Esophagus (tissue), 2 donors: ENCODE measurements at regions not wholly inside any gene's neighbourhood (a gene's known extent, or its start where the extent isn't known, plus 50 kb on each side); places are given as distances from the start of the nearest gene placed in this dataset.
"Not testable (repeated sequence)": the region's sequence is repeated elsewhere in the genome, so short reads cannot be mapped to it uniquely, and the experiment has no call there.

Experiments used
- H3K27ac ChIP-seq, 2 donors: one replicate each; pipeline ENCODE4 v1.5.1; 2013; ENCODE audit warnings: low read depth in 2 of 2, mild to moderate bottlenecking in 2 of 2, inconsistent platforms in 1 of 2, low read length in 1 of 2, moderate library complexity in 1 of 2
- H3K27me3 ChIP-seq, 2 donors: one replicate each; pipeline ENCODE4 v1.6.1; 2013; ENCODE audit warnings: low read length in 2 of 2, control low read depth in 1 of 2, mild to moderate bottlenecking in 1 of 2; ENCODE audit not compliant: insufficient read depth in 2 of 2, control insufficient read depth in 1 of 2
- H3K36me3 ChIP-seq, 2 donors: one replicate each; pipeline ENCODE4 v1.6.1; 2013; ENCODE audit warnings: low read length in 1 of 2; ENCODE audit not compliant: control insufficient read depth in 2 of 2, insufficient read depth in 2 of 2
- H3K4me1 ChIP-seq, 2 donors: one replicate each; pipeline ENCODE4 v1.6.1; 2013; ENCODE audit warnings: low read length in 1 of 2; ENCODE audit not compliant: control insufficient read depth in 2 of 2, insufficient read depth in 2 of 2
- H3K4me3 ChIP-seq, 2 donors: one replicate each; pipeline ENCODE4 v1.5.1; 2013; ENCODE audit warnings: low read length in 2 of 2, mild to moderate bottlenecking in 2 of 2, low read depth in 1 of 2, moderate library complexity in 1 of 2
- H3K9me3 ChIP-seq, 2 donors: one replicate each; pipeline ENCODE4 v1.6.1; 2013; ENCODE audit warnings: mild to moderate bottlenecking in 2 of 2, low read depth in 1 of 2, low read length in 1 of 2, moderate library complexity in 1 of 2; ENCODE audit not compliant: control insufficient read depth in 2 of 2, insufficient read depth in 1 of 2
- WGBS, 2 donors: extraction: QIAGEN DNeasy Blood & Tissue Kit; methylation state at CpG; one replicate each; pipeline ENCODE4 v1.1.7; 2013; 5-methylcytosine and 5-hydroxymethylcytosine counted together
- donor health status: healthy with polysubstance abuse.
- donor health status: Bipolar disorder and iron deficiency.

DNA sequence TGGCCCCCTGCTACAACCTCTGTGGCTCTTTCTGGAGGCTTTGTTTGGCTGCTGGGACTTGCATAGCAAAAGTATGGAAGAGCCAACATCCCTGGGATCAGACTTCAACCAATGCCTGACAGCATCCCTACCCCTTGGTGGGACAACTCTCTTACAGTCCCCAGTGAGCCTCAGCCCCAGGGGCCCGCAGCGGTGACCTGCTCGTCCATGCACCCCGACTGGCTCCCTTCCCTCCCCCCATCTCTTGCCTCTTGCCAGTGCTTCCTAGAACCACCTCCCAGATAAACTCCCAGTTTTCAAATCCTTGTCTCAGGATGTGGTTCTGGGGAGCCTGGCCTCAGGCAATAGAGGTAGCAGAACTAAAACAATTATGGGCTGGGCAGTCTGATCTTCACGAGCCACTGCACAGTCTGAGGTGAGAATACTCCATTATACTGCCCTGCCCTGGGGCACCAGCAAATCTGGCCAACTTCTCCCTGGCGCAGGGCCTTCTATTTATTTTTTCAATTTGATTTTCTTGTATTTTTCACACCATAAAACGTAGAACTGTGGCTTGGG lies 86.6 kb upstream of the BRD7 start:
- H3K4me3 ChIP-seq, result no peak overlapping the region
- no peaks in the 10 kb centered on the region for H3K27me3 ChIP-seq
- no peaks in the 10 kb centered on the region for H3K9me3 ChIP-seq
- 71 to 72% methylated on average over 7 of the region's 7 CpGs for WGBS, 2 donors
- H3K36me3 ChIP-seq, result no peaks in the 10 kb centered on the region
- no peak overlapping the region for H3K27ac ChIP-seq
- no peaks in the 10 kb centered on the region for H3K4me1 ChIP-seq

DNA sequence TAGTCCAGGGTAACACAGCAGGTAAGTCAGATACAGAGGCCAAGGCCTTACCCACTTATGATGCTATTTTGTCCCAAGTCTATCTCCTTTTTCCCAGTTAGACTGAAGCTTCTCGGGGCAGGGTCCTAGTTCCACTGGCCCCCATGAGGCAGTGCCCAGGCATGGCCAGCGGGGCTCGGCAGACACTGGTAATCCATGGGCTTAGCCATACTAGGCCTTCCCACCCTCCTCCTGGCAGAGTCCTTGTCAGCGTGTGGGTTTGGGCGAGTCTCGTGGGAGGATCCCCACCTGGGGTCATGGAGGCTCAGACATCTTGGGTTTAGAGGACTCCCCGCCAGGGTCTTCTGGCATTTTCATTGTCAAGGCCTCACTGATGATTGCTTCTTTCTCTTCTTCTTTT lies 84.7 kb upstream of the BRD7 start:
- Histone ChIP-seq H3K4me3 (no peak overlapping the region), H3K27me3 (no peaks in the 10 kb centered on the region), H3K9me3 (no peaks in the 10 kb centered on the region), H3K36me3 (no peaks in the 10 kb centered on the region), H3K4me1 (no peaks in the 10 kb centered on the region), H3K27ac (no peak overlapping the region)
- WGBS, 2 donors, result 94 to 97% methylated on average over 7 of the region's 7 CpGs

DNA sequence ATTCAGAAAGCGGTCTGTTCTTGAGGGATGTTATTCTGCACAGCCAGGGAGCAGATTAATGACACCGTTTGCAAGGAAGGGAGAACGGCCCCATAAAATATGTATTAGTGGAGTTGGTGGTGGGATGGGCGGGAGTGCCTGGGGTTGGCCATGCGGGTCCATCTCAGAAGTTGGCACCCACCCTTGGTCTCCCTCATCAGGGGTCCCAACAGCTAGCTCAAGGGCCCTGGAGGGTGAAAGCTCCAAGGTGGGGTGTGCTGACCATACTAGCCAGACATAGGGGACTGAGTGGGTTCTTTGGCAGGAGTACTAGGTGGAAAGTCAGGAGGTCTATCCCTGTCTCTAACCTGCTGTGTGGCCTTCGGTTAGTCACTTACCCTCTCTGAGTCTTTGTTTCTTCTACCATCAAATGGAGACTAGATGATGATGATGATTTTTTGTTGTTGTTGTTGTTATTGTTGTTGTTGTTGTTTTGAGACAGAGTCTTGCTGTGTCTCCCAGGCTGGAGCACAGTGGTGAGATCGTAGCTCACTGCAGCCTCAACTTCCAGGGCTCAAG lies 83.2 kb upstream of the BRD7 start:
- no peak overlapping the region for H3K27ac ChIP-seq
- H3K27me3 ChIP-seq, result no peaks in the 10 kb centered on the region
- no peak overlapping the region for H3K4me3 ChIP-seq
- H3K36me3 ChIP-seq, result no peaks in the 10 kb centered on the region
- 79 to 85% methylated on average over 7 of the region's 7 CpGs for WGBS, 2 donors
- H3K4me1 ChIP-seq, result no peaks in the 10 kb centered on the region
- H3K9me3 ChIP-seq, result no peaks in the 10 kb centered on the region

DNA sequence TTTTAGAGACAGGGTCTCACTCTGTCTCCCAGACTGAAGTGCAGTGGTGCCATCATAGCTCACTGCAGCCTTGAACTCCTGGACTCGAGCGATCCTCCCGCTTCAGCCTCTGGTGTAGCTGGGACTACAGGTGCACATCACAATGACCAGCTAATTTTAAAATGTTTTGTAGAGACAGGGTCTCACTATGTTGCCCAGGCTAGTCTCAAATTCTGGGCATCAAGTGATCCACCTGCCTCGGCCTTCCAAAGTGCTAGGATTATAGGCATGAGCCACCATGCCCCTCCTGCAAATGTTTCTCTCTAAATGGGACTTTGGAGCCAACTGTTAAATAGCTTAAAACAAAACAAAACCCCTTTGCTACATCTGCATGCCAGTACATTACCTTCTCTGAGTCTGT lies 82.2 kb upstream of the BRD7 start:
- Histone ChIP-seq H3K9me3 (no peaks in the 10 kb centered on the region), H3K36me3 (no peaks in the 10 kb centered on the region), H3K4me3 (no peak overlapping the region), H3K27me3 (no peaks in the 10 kb centered on the region), H3K27ac (no peak overlapping the region), H3K4me1 (no peaks in the 10 kb centered on the region)
- 85 to 89% methylated on average over 4 of the region's 4 CpGs for WGBS, 2 donors

DNA sequence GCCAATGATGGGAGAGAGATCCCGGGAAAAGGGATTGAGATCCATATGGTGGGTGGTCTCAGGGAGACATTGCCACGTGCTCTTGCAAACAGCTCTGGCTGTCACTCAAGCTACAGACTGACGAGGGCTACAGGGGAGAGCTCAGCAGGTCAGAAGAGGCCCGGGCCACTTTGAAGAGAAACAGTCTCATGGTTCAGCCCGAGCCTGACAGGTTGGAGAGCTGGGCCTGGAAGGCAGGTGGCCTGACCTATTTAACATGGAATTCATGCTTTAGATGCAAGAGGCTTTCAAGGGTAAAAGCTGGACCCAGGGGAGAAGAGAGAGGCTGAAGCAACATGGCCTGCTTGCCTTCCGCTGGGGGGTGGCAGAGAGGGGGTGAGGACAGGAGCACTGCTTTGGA lies 81.0 kb upstream of the BRD7 start:
- no peaks in the 10 kb centered on the region for H3K4me1 ChIP-seq
- no peaks in the 10 kb centered on the region for H3K9me3 ChIP-seq
- H3K4me3 ChIP-seq, result no peak overlapping the region
- H3K27me3 ChIP-seq, result no peaks in the 10 kb centered on the region
- 60 to 63% methylated on average over 6 of the region's 6 CpGs for WGBS, 2 donors
- H3K36me3 ChIP-seq, result no peaks in the 10 kb centered on the region
- H3K27ac ChIP-seq, result no peak overlapping the region

DNA sequence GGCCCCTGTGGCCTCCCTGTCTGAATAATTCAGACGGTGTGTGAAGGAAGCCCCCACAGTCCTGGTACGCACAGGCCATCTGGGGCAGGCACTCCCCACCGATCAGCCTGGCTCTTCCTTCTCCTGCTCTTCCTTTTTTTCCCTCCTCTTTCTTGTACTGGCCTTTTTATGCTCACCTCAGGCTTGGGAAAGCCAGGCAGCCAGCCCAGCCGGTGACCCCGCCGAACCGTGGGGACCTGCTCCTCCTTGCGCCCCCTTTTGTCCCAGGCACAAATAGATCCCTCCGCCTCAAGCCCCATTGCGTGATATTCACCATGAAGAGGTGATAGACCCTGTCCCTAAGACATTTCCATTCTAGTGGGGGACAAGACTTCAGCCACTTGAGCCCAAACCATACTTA lies 80.2 kb upstream of the BRD7 start:
- Histone ChIP-seq H3K36me3 (no peaks in the 10 kb centered on the region), H3K9me3 (peaks cover 0 to 2% of the 10 kb centered on the region in 2 donors), H3K4me1 (no peaks in the 10 kb centered on the region), H3K27ac (no peak overlapping the region), H3K4me3 (no peak overlapping the region), H3K27me3 (no peaks in the 10 kb centered on the region)
- 79 to 82% methylated on average over 10 of the region's 10 CpGs for WGBS, 2 donors

DNA sequence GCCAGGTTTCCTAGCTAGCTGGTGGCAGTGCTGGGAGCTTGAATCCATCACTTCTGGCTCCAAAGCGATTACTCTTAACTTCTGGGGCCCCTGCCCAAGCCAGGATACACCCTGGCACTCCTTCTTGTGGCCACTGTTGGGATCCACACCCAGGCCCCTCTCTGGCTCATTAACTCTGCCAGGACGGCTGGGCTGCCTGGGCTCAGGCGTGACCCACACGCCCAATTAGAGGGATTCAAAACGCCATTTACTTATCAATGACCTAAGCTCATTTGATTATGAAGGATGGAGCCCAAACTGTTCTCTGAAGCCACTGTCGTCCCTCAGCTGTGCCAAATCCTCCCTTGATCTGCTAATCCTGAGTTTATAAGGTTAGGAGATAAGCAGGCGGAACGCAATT lies 79.7 kb upstream of the BRD7 start:
- Histone ChIP-seq H3K4me3 (no peak overlapping the region), H3K36me3 (no peaks in the 10 kb centered on the region), H3K27ac (no peak overlapping the region), H3K9me3 (peaks cover 0 to 2% of the 10 kb centered on the region in 2 donors), H3K27me3 (no peaks in the 10 kb centered on the region), H3K4me1 (no peaks in the 10 kb centered on the region)
- WGBS, 2 donors, result 68% methylated on average over 8 of the region's 8 CpGs

DNA sequence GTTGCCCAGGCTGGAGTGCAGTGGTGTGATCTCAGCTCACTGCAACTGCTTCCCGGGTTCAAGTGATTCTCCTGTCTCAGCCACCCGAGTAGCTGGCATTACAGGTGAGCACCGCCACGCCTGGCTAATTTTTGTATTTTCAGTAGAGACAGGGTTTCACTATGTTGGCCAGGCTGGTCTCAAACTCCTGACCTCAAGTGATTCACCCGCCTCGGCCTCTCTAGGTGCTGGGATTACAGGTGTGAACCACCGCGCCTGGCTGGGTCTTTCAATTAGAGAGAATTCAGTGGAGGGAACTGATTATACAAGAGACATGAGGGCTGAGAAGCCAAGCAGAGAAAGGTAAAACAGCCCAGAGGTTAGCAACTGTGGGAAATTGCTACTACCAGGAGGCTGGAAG lies 78.6 kb upstream of the BRD7 start:
- not testable (repeated sequence) for H3K36me3 ChIP-seq, H3K4me3 ChIP-seq, H3K4me1 ChIP-seq, H3K9me3 ChIP-seq, H3K27me3 ChIP-seq, H3K27ac ChIP-seq
- WGBS, 2 donors, result 83 to 88% methylated on average over 8 of the region's 8 CpGs

DNA sequence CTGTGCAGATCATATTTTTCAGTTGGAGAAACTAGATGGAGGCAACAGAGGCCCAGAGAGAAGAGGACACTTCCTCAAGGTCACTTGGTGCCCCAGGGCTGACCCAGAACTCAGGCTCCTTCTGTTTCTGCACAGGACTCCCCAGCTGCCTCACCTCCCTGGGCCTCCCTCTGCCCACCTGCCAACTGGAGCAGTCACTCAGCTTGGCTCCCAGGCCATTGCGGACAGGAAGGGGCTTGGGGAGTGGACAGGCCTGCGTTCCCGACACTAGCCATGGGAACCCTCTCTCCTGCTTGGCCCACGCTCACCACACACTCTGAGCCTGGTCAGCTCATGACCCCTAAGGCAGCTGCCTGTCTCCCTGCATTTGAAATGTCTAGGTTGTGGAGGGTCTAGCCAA lies 78.1 kb upstream of the BRD7 start:
- WGBS, 2 donors, result 92 to 95% methylated on average over 4 of the region's 4 CpGs
- no peak overlapping the region for H3K27ac ChIP-seq
- no peak overlapping the region for H3K4me3 ChIP-seq
- peaks cover 5 to 8% of the 10 kb centered on the region in 2 donors for H3K9me3 ChIP-seq
- H3K27me3 ChIP-seq, result no peaks in the 10 kb centered on the region
- no peaks in the 10 kb centered on the region for H3K36me3 ChIP-seq
- no peaks in the 10 kb centered on the region for H3K4me1 ChIP-seq
